Breast epithelium (tissue), 3 donors: ENCODE measurements at regions not wholly inside any gene's neighbourhood (a gene's known extent, or its start where the extent isn't known, plus 50 kb on each side); places are given as distances from the start of the nearest gene placed in this dataset.

ENCODE experiments used
- POLR2A ChIP-seq: fragments of 450-650 bp; IDR thresholded peaks from one replicate; pipeline ENCODE4 v1.6.1; 2016; ENCODE audit warnings: antibody characterized with exemption, mild to moderate bottlenecking, moderate library complexity
- POLR2AphosphoS5 ChIP-seq, 3 donors: sonication (generic); formaldehyde crosslinking; IDR thresholded peaks; one replicate each; pipeline ENCODE4 v1.6.1; 2017; ENCODE audit warnings: antibody characterized with exemption in 3 of 3
- TF ChIP-seq, protein P1 (sequence below), 3 donors: fragments of 450-650 bp; IDR thresholded peaks; one replicate each; pipeline ENCODE4 v1.5.1; 2016 to 2017; ENCODE audit warnings: antibody characterized with exemption in 3 of 3, mild to moderate bottlenecking in 3 of 3, moderate library complexity in 3 of 3

DNA sequence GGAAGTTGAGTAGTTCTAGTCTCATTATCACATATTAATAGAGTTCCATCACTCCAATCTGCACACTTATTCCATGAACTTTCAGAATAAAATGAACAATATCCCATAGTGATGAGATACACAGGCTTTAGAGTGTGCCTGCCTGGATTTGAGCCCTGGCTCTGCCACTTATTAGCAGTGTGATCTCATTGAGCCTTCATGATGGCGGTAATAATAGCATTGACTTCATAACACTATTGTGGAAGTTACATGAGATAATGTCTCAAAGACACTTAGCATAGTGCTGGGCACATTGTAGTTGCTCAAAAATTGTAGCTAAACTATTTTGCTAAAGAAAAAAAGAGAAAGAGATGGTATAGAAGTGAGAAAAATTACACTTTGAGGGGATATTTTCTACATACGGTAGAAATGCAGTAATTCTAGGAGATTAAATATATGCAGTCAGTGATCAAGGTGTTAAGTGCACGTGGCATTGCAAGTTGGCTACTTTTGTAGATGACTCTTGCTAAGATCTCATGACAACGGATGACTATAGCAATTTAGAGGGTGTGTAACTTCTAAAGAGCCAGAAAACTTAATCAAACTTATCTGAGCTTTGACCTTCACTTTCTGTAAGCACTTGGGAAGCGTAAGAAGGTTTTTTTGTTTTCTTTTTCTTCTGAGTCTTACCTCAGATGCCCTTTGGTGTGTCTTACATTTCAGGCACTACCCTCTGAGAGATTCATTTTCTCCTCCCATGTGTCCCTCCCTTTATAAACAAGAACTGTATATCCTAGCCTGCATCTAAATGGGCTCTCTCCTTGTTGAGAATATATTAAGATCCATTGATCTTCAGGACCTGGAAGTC, 380.6 kb upstream of the NR3C2 start:
- TF ChIP-seq POLR2AphosphoS5 (IDR thresholded peaks at IDR 0.05) (no peak), POLR2A (no peak)
- TF ChIP-seq, protein P1, sequence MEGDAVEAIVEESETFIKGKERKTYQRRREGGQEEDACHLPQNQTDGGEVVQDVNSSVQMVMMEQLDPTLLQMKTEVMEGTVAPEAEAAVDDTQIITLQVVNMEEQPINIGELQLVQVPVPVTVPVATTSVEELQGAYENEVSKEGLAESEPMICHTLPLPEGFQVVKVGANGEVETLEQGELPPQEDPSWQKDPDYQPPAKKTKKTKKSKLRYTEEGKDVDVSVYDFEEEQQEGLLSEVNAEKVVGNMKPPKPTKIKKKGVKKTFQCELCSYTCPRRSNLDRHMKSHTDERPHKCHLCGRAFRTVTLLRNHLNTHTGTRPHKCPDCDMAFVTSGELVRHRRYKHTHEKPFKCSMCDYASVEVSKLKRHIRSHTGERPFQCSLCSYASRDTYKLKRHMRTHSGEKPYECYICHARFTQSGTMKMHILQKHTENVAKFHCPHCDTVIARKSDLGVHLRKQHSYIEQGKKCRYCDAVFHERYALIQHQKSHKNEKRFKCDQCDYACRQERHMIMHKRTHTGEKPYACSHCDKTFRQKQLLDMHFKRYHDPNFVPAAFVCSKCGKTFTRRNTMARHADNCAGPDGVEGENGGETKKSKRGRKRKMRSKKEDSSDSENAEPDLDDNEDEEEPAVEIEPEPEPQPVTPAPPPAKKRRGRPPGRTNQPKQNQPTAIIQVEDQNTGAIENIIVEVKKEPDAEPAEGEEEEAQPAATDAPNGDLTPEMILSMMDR (IDR thresholded peaks at IDR 0.05), result no peak
